Panc1 (cell line): ENCODE measurements at regions not wholly inside any gene's neighbourhood (a gene's known extent, or its start where the extent isn't known, plus 50 kb on each side); places are given as distances from the start of the nearest gene placed in this dataset.

Experiments used
- ATAC-seq: fragments of 200-7000 bp; cut with Tn5 transposase; 2 replicates; pipeline ENCODE4 v1.9.1; 2020; ENCODE audit warnings: mild to moderate bottlenecking, moderate library complexity
- BruUV-seq: library from RNA; stranded (reverse); fragments of 400-500 nt; replicated peaks from 2 replicates; lab custom pipeline; 2021; lab: Mats Ljungman, UMichigan
- CTCF ChIA-PET: fragments of 300-600 bp; sonication (Branson Sonifier 250); formaldehyde crosslinking; loops from one replicate; lab custom pipeline; 2022; ENCODE audit warnings: antibody characterized with exemption; lab: Charles Lee
- POLR2A ChIA-PET: fragments of 300-600 bp; sonication (Branson Sonifier 250); formaldehyde crosslinking; loops from one replicate; lab custom pipeline; 2022; ENCODE audit warnings: antibody characterized with exemption; lab: Charles Lee
- DNase-seq: peaks from one replicate; pipeline ENCODE4 v3.0.0-alpha.2; 2010; ENCODE audit warnings: low read depth, low spot score
- H3K27ac ChIP-seq: 2 replicates; pipeline ENCODE4 v1.5.1; 2011; ENCODE audit warnings: mild to moderate bottlenecking, low read length, inconsistent platforms
- H3K27me3 ChIP-seq: fragments of 200-500 bp; sonication (Bioruptor generic); 2 replicates; pipeline ENCODE4 v1.6.0; 2014; ENCODE audit warnings: low read length, inconsistent platforms; ENCODE audit not compliant: control insufficient read depth, insufficient read depth
- H3K36me3 ChIP-seq: fragments of 200-500 bp; sonication (Bioruptor generic); 2 replicates; pipeline ENCODE4 v1.5.1; 2014; ENCODE audit warnings: inconsistent platforms, mild to moderate bottlenecking, low read length, moderate library complexity; ENCODE audit not compliant: control insufficient read depth, insufficient read depth
- H3K4me1 ChIP-seq: 2 replicates; pipeline ENCODE4 v1.5.1; 2011; ENCODE audit warnings: inconsistent platforms, mild to moderate bottlenecking, low read length, moderate library complexity; ENCODE audit not compliant: control insufficient read depth, insufficient read depth
- H3K4me3 ChIP-seq, 2 experiments: 2 replicates each; pipeline ENCODE4 v1.5.1; 2011 to 2012; ENCODE audit warnings: low read depth in 2 of 2, low read length in 2 of 2, mild to moderate bottlenecking in 2 of 2, inconsistent platforms in 1 of 2, moderate library complexity in 1 of 2
- H3K9me3 ChIP-seq: fragments of 200-500 bp; sonication (Bioruptor generic); 2 replicates; pipeline ENCODE4 v1.5.1; 2014; ENCODE audit warnings: low read depth, mild to moderate bottlenecking, inconsistent platforms, low read length, moderate library complexity; ENCODE audit not compliant: control insufficient read depth, insufficient read depth
- POLR2AphosphoS5 ChIP-seq: IDR thresholded peaks from 2 replicates; pipeline ENCODE4 v1.6.1; 2012; ENCODE audit warnings: mild to moderate bottlenecking, low read depth, low read length, moderate library complexity
- SIN3A ChIP-seq: IDR thresholded peaks from 2 replicates; pipeline ENCODE4 v1.6.1; 2012; ENCODE audit warnings: low read depth, mild to moderate bottlenecking, low read length, moderate library complexity, borderline replicate concordance; ENCODE audit not compliant: insufficient read depth
- TCF7L2 ChIP-seq: IDR thresholded peaks from 2 replicates; pipeline ENCODE4 v1.6.1; 2011; ENCODE audit warnings: mild to moderate bottlenecking, low read depth, low read length, inconsistent platforms
- in situ Hi-C: cut with HindIII; loops from 2 replicates; pipeline ENCODE4 v1.10.0; 2016; ENCODE audit warnings: low sequenced_read_pairs, low pct_unique_long_range_greater_than_20kb
- intact Hi-C: fragments of 100-400 bp; cut with micrococcal nuclease; formaldehyde crosslinking; loops from one replicate; pipeline ENCODE4 v1.10.0; 2022; ENCODE audit not compliant: unreplicated experiment
- TF ChIP-seq, protein P1 (sequence below): fragments of 450-650 bp; IDR thresholded peaks from 2 replicates; pipeline ENCODE4 v1.5.1; 2017; ENCODE audit warnings: mild to moderate bottlenecking
- TF ChIP-seq, protein P2 (sequence below), 2 experiments: IDR thresholded peaks; 2 replicates each; pipeline ENCODE4 v1.6.1; 2011 to 2012; ENCODE audit warnings: low read depth in 2 of 2, control low read depth in 1 of 2, low read length in 1 of 2, mild to moderate bottlenecking in 1 of 2, moderate library complexity in 1 of 2; ENCODE audit not compliant: insufficient read depth in 1 of 2

DNA sequence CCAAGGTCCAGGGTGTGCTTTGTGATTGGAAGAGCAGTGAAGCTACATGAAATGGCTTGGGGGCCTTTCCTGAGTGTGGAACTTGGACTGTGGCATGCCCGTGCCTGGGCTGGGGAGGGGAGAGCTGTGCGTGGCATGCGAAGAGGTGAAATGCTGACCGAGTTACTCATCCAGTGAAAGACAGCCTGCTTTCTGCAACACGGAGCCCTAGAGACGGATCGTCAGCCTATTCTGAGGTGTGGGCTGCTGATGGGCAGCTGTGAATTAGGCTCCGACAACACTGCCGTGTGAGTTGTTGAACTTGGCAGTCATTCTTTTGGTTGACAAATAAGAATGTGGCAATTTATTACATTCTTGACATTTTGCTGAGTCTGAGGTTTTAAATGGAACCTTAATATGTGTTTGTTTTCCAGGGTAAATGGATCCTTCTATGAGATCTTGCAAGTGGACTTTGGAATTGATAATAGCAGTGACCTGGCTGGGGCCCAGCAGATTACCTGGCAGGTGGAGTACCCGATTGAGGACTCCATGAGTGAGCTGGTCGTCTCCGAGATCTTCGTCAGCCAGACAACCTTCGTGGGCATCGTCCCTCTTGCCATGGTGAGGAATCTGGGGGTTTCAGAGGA, 453.9 kb downstream of the AACS start:
- H3K9me3 ChIP-seq = no peaks in the 10 kb centered on the region
- no peak for ATAC-seq
- no TSS peak for BruUV-seq
- intact Hi-C loops (no loop called here), in situ Hi-C loops (no loop called here)
- no peak for DNase-seq
- ChIA-PET CTCF (no interaction called here), POLR2A (no interaction called here)
- TF ChIP-seq, protein P1, sequence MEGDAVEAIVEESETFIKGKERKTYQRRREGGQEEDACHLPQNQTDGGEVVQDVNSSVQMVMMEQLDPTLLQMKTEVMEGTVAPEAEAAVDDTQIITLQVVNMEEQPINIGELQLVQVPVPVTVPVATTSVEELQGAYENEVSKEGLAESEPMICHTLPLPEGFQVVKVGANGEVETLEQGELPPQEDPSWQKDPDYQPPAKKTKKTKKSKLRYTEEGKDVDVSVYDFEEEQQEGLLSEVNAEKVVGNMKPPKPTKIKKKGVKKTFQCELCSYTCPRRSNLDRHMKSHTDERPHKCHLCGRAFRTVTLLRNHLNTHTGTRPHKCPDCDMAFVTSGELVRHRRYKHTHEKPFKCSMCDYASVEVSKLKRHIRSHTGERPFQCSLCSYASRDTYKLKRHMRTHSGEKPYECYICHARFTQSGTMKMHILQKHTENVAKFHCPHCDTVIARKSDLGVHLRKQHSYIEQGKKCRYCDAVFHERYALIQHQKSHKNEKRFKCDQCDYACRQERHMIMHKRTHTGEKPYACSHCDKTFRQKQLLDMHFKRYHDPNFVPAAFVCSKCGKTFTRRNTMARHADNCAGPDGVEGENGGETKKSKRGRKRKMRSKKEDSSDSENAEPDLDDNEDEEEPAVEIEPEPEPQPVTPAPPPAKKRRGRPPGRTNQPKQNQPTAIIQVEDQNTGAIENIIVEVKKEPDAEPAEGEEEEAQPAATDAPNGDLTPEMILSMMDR = no peak
- no peak for TF ChIP-seq TCF7L2
- no peak for TF ChIP-seq POLR2AphosphoS5
- TF ChIP-seq SIN3A = no peak
- TF ChIP-seq, protein P2, sequence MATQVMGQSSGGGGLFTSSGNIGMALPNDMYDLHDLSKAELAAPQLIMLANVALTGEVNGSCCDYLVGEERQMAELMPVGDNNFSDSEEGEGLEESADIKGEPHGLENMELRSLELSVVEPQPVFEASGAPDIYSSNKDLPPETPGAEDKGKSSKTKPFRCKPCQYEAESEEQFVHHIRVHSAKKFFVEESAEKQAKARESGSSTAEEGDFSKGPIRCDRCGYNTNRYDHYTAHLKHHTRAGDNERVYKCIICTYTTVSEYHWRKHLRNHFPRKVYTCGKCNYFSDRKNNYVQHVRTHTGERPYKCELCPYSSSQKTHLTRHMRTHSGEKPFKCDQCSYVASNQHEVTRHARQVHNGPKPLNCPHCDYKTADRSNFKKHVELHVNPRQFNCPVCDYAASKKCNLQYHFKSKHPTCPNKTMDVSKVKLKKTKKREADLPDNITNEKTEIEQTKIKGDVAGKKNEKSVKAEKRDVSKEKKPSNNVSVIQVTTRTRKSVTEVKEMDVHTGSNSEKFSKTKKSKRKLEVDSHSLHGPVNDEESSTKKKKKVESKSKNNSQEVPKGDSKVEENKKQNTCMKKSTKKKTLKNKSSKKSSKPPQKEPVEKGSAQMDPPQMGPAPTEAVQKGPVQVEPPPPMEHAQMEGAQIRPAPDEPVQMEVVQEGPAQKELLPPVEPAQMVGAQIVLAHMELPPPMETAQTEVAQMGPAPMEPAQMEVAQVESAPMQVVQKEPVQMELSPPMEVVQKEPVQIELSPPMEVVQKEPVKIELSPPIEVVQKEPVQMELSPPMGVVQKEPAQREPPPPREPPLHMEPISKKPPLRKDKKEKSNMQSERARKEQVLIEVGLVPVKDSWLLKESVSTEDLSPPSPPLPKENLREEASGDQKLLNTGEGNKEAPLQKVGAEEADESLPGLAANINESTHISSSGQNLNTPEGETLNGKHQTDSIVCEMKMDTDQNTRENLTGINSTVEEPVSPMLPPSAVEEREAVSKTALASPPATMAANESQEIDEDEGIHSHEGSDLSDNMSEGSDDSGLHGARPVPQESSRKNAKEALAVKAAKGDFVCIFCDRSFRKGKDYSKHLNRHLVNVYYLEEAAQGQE (IDR thresholded peaks at IDR 0.05; ENCODE audit: insufficient read depth in 1 of 2, low read depth in 2 of 2, low read length in 1 of 2) = no peak
- H3K27me3 ChIP-seq = peaks cover 2% of the 10 kb centered on the region; the same call in 1 of the 2 replicates
- no peak overlapping the region for H3K27ac ChIP-seq
- no peaks in the 10 kb centered on the region for H3K4me1 ChIP-seq
- no peak overlapping the region for H3K4me3 ChIP-seq
- H3K36me3 ChIP-seq = no peaks in the 10 kb centered on the region

DNA sequence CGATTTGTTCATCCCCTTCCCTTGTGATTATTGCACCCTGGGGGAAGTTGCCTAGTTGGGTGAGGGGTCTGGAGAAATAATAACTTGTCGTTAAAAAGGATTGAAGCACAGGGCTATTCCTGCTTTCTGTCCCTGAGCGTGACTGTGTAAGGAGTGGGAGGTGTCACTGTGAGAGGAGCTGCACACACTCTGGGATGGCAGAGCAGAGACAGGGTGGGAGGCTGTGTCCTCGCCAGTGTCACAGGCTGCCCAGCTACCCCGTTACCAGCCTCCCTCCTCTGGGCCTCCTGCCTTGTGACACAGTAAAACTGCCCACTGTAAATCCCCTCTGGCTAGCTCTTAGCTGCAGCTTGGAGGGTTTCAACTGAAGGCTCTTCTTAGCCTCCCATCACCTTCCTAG, 460.6 kb downstream of the AACS start:
- BruUV-seq = no TSS peak
- intact Hi-C loops (no loop called here), in situ Hi-C loops (no loop called here)
- H3K4me3 ChIP-seq = no peak overlapping the region
- no peak for ATAC-seq
- CTCF ChIA-PET = no interaction called here
- no peaks in the 10 kb centered on the region for H3K9me3 ChIP-seq
- DNase-seq = no peak
- TF ChIP-seq TCF7L2 = no peak
- TF ChIP-seq SIN3A = no peak
- TF ChIP-seq POLR2AphosphoS5 = no peak
- TF ChIP-seq, protein P1 = no peak
- H3K36me3 ChIP-seq = no peaks in the 10 kb centered on the region
- no peaks in the 10 kb centered on the region for H3K27me3 ChIP-seq
- no peaks in the 10 kb centered on the region for H3K4me1 ChIP-seq
- POLR2A ChIA-PET = no interaction called here
- H3K27ac ChIP-seq = no peak overlapping the region
